ENCODE measurements at regions not wholly inside any gene's neighbourhood (a gene's known extent, or its start where the extent isn't known, plus 50 kb on each side); places are given as distances from the start of the nearest gene placed in this dataset.
"Not testable (repeated sequence)": the region's sequence is repeated elsewhere in the genome, so short reads cannot be mapped to it uniquely, and the experiment has no call there.

DNA sequence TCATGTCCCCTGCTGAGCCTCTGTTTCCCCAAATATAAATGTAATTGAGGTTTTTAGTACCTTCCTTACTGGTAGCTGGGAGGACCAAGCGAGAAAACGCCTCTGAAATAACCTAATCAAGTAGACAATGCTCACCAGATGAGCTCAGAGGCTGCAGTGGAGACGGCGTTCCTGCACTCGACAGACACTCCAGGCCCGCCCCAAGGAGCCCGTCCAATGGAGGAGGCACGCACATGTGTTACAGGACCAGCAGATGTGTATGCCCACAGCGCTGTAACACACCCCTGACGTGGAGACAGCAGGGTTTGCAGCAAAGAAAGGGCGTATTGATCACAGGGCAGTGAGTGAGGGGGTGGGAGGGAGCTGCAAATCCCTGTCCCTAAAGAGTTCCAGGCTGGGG is 120.8 kb upstream of the FOXD4L5 start:
- not testable (repeated sequence) for TF ChIP-seq CTCF (IDR thresholded peaks at IDR 0.05); EZH2 (IDR thresholded peaks at IDR 0.05; ENCODE audit: borderline replicate concordance, insufficient read depth, low read depth, low read length, poor library complexity, severe bottlenecking)

Data from B cell (primary cell).